GM18951 (cell line): ENCODE measurements at regions not wholly inside any gene's neighbourhood (a gene's known extent, or its start where the extent isn't known, plus 50 kb on each side); places are given as distances from the start of the nearest gene placed in this dataset.

Experiments used
- POLR2A ChIP-seq: IDR thresholded peaks from 4 replicates; pipeline ENCODE4 v1.6.1; 2011; ENCODE audit warnings: mild to moderate bottlenecking; ENCODE audit not compliant: insufficient read length, insufficient read depth; ENCODE audit errors: extremely low read depth
- in situ Hi-C: fragments of 300-500 bp; cut with MboI; formaldehyde crosslinking; loops from one replicate; pipeline ENCODE4 v1.12.0; 2022; ENCODE audit warnings: low sequenced_read_pairs, mixed read lengths, inconsistent platforms; ENCODE audit not compliant: unreplicated experiment

DNA sequence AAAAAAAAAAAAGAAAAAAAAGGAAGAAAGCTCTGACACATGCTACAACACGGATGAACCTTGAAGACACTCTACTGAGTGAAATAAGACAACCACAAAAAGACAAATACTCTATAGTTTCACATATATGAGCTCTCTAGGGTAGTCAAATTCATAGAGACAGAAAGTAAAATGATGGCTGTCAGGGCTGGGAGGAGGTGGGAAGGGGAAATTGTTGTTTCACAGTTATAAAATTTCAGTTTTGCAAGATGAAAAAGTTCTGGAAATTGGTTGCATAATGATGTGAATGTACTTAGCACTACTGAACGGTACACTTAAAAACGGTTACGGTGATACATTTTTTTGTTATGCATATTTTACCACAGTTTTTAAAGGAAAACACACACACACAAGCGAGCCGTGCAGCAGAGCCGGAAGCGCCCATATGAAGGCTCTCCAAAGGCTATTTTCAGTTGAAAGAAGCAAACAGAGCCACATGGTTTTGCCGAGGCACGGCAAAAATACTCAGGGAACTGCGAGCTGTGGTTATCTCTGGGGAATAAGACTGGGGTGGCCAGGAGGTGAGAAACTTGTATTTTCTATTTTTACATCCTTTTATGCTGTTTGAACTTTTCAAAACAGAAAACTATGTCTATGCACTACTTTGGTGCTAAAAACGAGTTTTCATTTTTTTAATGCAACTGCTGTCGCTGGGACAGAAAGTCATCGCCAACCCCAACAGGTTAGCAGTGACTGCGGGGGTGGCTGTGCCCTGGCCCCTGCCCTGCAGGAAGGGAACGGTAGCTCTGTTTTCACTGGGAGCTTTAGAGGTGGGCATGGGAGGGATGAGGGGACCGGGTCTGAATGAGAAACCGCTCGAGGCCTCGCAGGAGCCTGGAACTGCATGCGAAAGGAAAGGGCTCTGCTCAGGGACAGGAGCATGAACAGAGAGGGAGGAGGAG is 132.9 kb downstream of the OAT start:
- TF ChIP-seq POLR2A, result no peak
- in situ Hi-C loops, result no loop called here

DNA sequence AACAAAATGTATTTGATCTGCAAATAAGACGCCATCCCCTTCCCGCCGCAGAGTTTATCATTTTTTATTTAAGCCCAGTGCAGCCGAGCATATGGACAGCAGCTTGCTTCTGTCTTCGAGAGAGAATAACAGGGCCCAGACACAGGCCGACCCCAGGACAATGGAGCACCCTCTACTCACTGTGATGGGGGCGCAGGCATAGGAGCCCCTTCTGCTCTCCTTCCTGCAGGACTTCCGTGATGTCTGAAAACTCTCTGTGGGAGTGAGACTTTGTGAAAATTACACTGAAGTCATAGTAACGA is 134.8 kb downstream of the OAT start:
- TF ChIP-seq POLR2A, result no peak
- in situ Hi-C loops, result no loop called here

DNA sequence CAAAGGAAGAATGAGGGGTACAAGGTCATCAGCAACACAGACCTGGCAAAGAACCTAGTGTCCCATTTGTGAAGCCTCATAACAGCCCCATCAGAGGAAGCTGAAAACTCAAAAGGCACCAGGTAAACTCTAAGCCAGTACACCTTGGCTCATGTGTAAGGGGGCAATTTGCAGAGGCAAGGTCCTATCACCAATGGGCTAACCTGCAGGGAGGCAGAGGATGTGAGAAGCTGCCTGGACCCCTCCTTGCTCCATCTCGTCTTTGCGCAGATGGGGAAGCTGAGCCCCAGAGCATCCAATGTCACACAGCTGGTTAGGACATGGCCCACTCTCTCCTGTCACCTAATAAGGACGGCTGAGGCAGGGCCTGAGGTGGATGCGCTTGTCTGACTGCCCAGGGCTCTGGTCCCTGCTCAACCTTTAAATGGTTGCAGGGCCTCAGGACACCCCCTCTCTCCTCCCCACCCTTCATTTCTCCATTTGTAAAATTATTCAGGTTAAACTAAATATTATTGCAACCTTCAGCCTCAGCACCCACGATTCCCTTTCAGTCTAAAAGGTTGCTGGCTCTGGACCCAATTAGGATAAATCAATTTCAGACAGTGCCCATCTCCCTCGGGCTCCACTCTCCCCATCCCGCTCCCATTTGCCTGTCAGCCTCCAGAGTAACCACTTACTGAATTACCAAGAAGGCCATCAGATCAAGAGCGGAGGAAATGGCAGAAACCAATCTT is 135.3 kb downstream of the OAT start:
- no peak for TF ChIP-seq POLR2A
- in situ Hi-C loops, result no loop called here

DNA sequence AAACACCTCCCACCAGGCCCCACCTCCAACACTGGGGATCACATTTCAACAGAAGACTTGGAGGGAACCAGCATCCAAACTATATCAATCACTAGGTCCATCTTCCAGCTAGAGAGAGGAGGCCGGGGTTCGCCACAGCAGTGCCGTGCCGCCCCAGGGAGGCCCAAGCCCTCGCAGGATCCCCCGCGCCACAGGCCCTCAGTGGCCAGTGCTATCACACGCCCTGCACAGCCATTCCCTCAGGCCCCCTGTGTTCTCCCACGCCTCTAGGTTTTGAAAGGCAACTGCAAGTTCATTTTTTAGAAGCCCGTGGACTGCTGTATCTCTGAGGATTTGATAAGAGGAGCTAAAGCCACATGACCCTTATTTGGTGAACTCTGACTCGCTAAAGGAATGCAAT is 136.4 kb downstream of the OAT start:
- TF ChIP-seq POLR2A, result no peak
- in situ Hi-C loops, result no loop called here

DNA sequence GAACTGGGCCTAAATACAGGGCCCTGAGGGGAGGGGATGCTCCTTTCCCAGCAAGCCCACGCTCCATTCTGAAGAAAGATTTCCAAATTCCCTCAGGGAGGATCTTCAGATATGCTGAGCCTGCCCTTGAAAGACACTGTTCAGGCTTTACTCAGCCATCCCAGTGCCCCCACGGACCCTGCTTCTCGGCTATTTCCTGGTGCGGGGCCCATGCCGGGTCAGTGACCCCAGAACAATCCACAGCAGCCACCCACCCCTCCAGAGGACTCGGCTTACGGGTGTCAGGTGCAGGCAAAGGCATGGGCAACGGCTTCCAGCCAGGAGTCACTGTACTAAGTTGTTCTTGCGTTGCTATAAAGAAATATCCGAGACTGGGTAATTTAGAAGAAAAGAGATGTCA is 137.1 kb downstream of the OAT start:
- in situ Hi-C loops, result no loop called here

DNA sequence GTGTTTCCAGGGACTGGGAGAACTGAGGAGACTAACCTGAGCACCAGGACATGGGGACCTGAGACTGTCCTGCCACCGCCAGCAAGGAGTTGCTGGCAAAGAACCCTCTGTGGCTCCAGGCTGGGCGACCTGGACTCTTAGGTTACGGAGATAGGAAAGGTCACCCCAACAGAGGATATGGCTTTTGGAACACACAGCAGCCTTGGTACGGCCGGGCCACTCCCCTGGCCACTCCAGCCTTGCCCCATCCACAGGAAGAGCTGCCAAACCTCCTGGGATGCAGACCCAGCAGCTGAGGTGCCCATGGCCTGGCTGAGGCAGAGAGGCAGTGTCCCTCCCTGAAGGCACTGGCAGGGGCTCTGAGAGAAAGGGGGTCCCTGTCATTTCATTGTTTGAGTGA is 137.8 kb downstream of the OAT start:
- TF ChIP-seq POLR2A, result no peak
- in situ Hi-C loops, result no loop called here

More for the DNA sequence above, 137.1 kb downstream of the OAT start:
- TF ChIP-seq POLR2A, result no peak

DNA sequence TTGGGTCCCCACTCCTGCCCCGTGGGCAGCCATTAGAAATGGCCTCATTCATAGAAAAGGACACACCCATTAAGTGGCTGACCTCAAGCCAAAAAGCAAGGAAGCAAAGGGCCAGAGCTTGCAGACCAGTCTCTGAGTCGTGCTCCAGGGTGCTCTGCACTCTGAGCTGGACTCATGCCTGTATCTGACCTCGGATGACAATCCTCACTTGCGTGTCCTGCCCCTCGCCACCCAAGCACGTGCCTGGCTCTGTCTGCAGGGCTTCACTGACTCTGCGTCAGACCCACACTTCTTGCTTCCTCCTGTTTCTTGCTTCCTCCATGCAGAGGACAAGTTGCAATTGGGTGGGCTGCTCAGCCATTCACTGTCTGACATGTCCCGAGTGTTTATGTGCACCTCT is 138.8 kb downstream of the OAT start:
- TF ChIP-seq POLR2A, result no peak
- in situ Hi-C loops, result no loop called here

DNA sequence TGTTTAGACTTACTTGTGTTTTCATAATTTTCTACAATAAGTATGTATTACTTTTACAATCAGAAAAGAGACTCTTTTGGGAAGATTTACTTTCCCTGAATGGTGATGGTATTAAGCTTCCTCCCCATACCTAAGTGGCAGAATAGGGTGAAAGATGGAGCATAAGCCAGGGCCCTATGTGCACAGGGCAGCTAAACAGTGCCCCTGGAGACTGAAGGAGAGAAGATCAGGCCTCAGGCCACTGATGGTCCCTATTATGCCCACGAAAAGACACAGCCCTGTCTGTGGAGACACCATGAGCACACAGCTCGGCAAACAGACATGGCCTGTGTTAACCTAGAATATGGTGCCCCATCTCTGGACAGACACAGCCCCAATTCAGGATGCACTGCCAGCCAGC is 139.4 kb downstream of the OAT start:
- TF ChIP-seq POLR2A, result no peak
- in situ Hi-C loops, result no loop called here

DNA sequence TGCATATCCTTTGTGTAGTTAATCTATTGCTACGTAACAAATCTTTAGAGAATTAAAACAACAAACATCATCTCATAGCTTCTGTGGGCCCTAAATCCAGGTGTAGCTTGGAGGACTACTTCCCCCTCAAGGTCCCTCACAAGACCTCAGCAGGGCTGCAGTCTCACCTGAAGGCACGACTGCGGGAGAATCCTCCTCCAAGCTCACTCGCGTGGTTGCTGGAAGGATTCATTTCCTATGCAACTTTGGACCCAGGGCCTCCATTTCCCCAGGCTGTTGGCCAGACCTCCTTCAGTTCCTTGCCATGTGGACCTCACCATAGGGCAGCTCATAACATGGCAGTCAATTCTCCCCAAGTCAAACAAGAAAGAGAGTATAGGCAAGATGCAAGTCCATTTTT is 140.4 kb downstream of the OAT start:
- in situ Hi-C loops, result no loop called here
- TF ChIP-seq POLR2A, result no peak

DNA sequence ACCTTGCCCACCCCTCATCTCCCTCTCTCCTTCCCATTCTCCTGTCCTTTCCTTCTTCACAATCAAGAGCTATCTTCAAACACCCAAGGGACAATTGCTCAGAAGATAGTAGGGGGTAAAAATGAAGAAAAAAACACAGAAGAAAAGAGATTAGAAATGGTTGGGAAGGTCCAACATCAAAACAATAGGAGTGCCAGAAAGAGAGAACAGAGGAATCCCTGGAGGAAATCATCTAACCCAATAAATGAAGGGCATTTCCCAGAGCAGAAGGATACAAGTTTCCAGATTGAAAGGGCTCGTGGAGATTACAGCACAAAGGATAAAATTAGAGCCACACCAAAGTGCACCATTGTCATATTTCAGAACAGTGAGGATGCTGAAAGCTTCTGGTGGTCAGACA is 145.6 kb downstream of the OAT start:
- in situ Hi-C loops, result no loop called here
- TF ChIP-seq POLR2A, result no peak

DNA sequence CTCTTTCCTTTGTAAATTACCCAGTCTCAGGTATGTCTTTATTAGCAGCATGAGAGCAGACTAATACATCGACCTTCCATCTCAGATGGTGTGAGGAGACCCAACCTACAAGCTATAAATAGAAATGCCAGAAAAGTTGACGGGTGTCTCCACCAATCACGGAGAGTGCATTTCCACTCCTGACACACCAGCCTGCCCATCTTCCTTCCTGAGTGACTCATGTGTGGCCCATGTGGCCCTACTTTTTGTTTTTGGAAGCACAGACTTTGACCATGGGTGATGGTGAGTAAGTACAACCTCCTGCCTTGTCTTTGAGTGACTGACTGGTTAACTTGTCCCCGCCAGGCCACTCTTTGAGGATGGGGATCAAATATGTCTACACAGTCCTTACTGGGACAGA is 147.0 kb downstream of the OAT start:
- TF ChIP-seq POLR2A, result no peak
- in situ Hi-C loops, result no loop called here

DNA sequence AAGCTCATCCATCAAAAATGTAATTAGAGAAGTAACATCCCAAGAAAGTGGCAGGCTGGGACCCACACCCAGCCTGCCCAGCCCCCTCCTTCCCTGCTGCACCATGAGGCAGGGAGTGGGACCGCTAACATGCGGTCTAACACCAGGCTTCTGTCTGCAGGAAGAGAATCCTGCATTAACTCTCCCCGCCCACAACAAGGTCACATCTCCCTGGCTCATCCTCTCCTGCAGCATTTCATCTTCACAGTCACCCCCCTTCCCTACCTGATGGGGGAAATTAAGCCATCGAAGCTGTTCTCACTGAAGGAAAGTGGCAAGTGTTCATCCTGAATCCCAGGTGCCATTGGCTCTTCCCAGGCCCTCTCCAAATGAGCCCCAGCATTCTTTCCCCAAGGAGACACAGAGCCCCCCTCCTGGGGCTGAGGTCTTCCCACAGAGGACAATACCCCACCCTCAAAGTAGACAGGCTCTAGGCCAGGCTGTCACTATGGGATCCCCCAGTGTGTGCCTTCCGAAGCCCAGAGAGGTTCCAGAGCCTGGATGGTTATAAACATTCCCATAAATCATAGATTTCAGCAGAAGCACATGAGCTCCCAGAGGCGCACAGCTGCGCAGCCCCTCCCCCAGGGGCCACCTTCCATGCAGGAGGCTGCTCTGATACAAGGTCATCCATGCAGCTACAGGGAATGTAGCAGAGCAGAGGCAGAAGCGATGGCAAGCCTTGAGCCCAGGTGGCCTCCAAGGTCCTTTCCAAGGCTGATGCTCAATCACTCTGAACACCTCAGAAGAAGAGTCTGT is 148.0 kb downstream of the OAT start:
- TF ChIP-seq POLR2A, result no peak

DNA sequence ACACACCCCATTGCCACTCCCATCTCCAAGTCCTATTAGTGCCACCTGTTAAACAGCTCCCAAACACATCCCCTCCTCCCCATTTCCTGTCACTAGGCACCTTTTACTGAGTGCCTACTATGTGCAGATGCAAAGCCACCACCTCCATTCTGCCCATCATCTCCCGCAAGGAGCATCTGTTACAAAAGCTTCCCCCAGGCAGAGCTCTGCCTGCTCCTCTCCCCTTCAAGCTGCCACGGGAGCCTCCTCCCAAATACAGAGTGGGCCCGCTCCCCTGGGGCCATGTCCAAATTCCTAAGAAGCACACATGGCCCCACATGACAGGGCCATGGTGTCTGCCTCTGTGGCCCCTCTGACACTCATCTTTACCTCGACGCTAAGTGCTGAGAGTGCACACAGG is 149.7 kb downstream of the OAT start:
- TF ChIP-seq POLR2A, result no peak
- in situ Hi-C loops, result no loop called here

More for the DNA sequence above, 148.0 kb downstream of the OAT start:
- in situ Hi-C loops, result no loop called here

DNA sequence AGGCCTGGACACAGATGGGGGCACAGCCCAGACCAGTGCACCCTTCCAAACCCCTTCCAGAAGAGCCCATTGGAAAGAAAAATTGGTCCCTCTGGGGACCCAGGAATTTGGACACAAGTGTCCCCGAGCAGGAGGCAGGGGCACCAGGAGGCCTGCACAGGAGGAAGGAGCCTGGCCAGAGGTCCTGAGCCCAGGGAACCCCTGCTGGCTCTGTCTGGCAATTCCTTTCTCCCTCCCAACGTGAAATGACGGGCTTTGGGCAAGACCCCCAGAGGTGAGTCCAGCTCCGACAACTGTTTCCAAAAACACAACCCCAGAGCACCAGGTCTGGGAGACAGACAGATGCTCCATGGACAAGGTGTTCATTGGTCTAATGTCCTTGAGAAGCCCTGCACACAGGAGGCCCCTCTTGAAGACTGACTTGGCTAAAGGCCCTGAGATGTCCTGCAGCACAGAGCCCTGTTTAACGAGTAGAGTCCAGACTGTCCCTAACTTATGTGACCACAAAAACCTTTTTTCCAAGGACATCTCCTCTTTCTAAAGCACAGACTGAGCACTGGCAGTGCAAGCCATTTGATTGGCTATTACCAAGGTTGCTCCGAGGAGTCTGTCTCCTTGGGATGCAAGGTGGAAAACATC is 150.7 kb downstream of the OAT start:
- in situ Hi-C loops, result no loop called here
- no peak for TF ChIP-seq POLR2A
